Right hindlimb (tissue), 1 donor: ENCODE measurements at regions not wholly inside any gene's neighbourhood (a gene's known extent, or its start where the extent isn't known, plus 50 kb on each side); places are given as distances from the start of the nearest gene placed in this dataset.
"Not testable (repeated sequence)": the region's sequence is repeated elsewhere in the genome, so short reads cannot be mapped to it uniquely, and the experiment has no call there.

Experiments used
- DNase-seq: peaks from one replicate; pipeline ENCODE4 v3.0.0-alpha.2; 2018

GRCh38 chr3:117872594-117873248 lies 1161.9 kb downstream of the IGSF11 start:
- DNase-seq: not testable (repeated sequence)

- DNase-seq: no peak
Observed at GRCh38 chr3:117873249-117873600, 1161.4 kb downstream of the IGSF11 start.

- DNase-seq: no peak
Observed at GRCh38 chr3:117874028-117874690, 1160.5 kb downstream of the IGSF11 start.

GRCh38 chr3:117874904-117875874 lies 1159.5 kb downstream of the IGSF11 start:
- DNase-seq: no peak

- DNase-seq: no peak
Observed at GRCh38 chr3:117875887-117876286, 1158.8 kb downstream of the IGSF11 start.

GRCh38 chr3:117880638-117881037 lies 1154.0 kb downstream of the IGSF11 start:
- no peak for DNase-seq

GRCh38 chr3:117881210-117881609 lies 1153.4 kb downstream of the IGSF11 start:
- no peak for DNase-seq

GRCh38 chr3:117885011-117885441 lies 1149.6 kb downstream of the IGSF11 start:
- no peak for DNase-seq

GRCh38 chr3:117886147-117886546 lies 1148.5 kb downstream of the IGSF11 start:
- no peak for DNase-seq

GRCh38 chr3:117887031-117887430 lies 1147.6 kb downstream of the IGSF11 start:
- DNase-seq: no peak

- DNase-seq: no peak
Observed at GRCh38 chr3:117887901-117888300, 1146.7 kb downstream of the IGSF11 start.

GRCh38 chr3:117892431-117892841 lies 1142.2 kb downstream of the IGSF11 start:
- DNase-seq: no peak

- no peak for DNase-seq
Observed at GRCh38 chr3:117893001-117893400, 1141.6 kb downstream of the IGSF11 start.

- DNase-seq: no peak
Observed at GRCh38 chr3:117893638-117894037, 1141.0 kb downstream of the IGSF11 start.

GRCh38 chr3:117898722-117899522 lies 1135.7 kb downstream of the IGSF11 start:
- DNase-seq: no peak

- no peak for DNase-seq
Observed at GRCh38 chr3:117903226-117903625, 1131.4 kb downstream of the IGSF11 start.

- DNase-seq: no peak
Observed at GRCh38 chr3:117910820-117911521, 1123.7 kb downstream of the IGSF11 start.

GRCh38 chr3:117912352-117912751 lies 1122.3 kb downstream of the IGSF11 start:
- DNase-seq: no peak

- DNase-seq: no peak
Observed at GRCh38 chr3:117914540-117915100, 1120.0 kb downstream of the IGSF11 start.

GRCh38 chr3:117916839-117917238 lies 1117.8 kb downstream of the IGSF11 start:
- DNase-seq: no peak

- DNase-seq: no peak
Observed at GRCh38 chr3:117919621-117920020, 1115.0 kb downstream of the IGSF11 start.
